WTC11 (cell line): ENCODE measurements at regions not wholly inside any gene's neighbourhood (a gene's known extent, or its start where the extent isn't known, plus 50 kb on each side); places are given as distances from the start of the nearest gene placed in this dataset.

Source experiments
- ATAC-seq: fragments of 200-7000 bp; cut with Tn5 transposase; 2 replicates; pipeline ENCODE4 v1.10.0; 2021; ENCODE audit warnings: mild to moderate bottlenecking, moderate library complexity
- CTCF ChIA-PET: fragments of 300-600 bp; sonication (Branson Sonifier 250); formaldehyde crosslinking; loops from one replicate; lab custom pipeline; 2021; ENCODE audit warnings: antibody characterized with exemption; lab: Charles Lee
- POLR2A ChIA-PET: fragments of 350-600 bp; sonication (Branson Sonifier 250); formaldehyde crosslinking; loops from one replicate; lab custom pipeline; 2021; ENCODE audit warnings: antibody characterized with exemption; lab: Charles Lee
- DNase-seq: peaks from one replicate; pipeline ENCODE4 v3.0.0; 2021; ENCODE audit warnings: low spot score
- H3K27ac Mint-ChIP-seq: 2 replicates; pipeline ENCODE4 v1.8.0; 2021; ENCODE audit warnings: mixed read lengths
- H3K27me3 Mint-ChIP-seq: 2 replicates; pipeline ENCODE4 v1.8.0; 2021; ENCODE audit warnings: low read depth, mild to moderate bottlenecking, moderate library complexity, mixed read lengths
- H3K36me3 Mint-ChIP-seq: 2 replicates; pipeline ENCODE4 v1.8.0; 2021; ENCODE audit warnings: mixed read lengths
- H3K4me1 Mint-ChIP-seq: 2 replicates; pipeline ENCODE4 v1.8.0; 2022; ENCODE audit warnings: mixed read lengths
- H3K4me3 Mint-ChIP-seq: 2 replicates; pipeline ENCODE4 v1.8.0; 2021; ENCODE audit warnings: mild to moderate bottlenecking, moderate library complexity, mixed read lengths
- H3K9me3 Mint-ChIP-seq: 2 replicates; pipeline ENCODE4 v1.8.0; 2021; ENCODE audit warnings: mixed read lengths
- AFF4 ChIP-seq: sonication (generic); formaldehyde crosslinking; IDR thresholded peaks from 2 replicates; pipeline ENCODE4 v1.8.1; 2023; ENCODE audit warnings: mild to moderate bottlenecking, missing genetic modification reagents, borderline replicate concordance
- ATF1 ChIP-seq: sonication (generic); formaldehyde crosslinking; IDR thresholded peaks from 2 replicates; pipeline ENCODE4 v1.8.1; 2023; ENCODE audit warnings: mild to moderate bottlenecking, moderate library complexity, missing genetic modification reagents
- ATF3 ChIP-seq: sonication (generic); formaldehyde crosslinking; conservative IDR thresholded peaks from 2 replicates; pipeline ENCODE4 v1.8.1; 2022; ENCODE audit warnings: mild to moderate bottlenecking, missing genetic modification reagents
- CREB1 ChIP-seq: sonication (generic); formaldehyde crosslinking; IDR thresholded peaks from 2 replicates; pipeline ENCODE4 v1.8.0; 2023; ENCODE audit warnings: mild to moderate bottlenecking, missing genetic modification reagents
- FOXK1 ChIP-seq: sonication (generic); formaldehyde crosslinking; IDR thresholded peaks from 2 replicates; pipeline ENCODE4 v1.8.0; 2022; ENCODE audit warnings: mild to moderate bottlenecking, moderate library complexity, missing genetic modification reagents
- FOXP4 ChIP-seq: sonication (generic); formaldehyde crosslinking; IDR thresholded peaks from 2 replicates; pipeline ENCODE4 v1.8.0; 2022; ENCODE audit warnings: mild to moderate bottlenecking, missing genetic modification reagents
- GTF2I ChIP-seq: fragments of 250-450 bp; sonication (Bioruptor Pico); conservative IDR thresholded peaks from 2 replicates; pipeline ENCODE4 v1.4.0; 2021; ENCODE audit warnings: mild to moderate bottlenecking
- HMGA2 ChIP-seq: fragments of 250-450 bp; sonication (Bioruptor Pico); IDR thresholded peaks from 2 replicates; pipeline ENCODE4 v1.4.0; 2021; ENCODE audit warnings: mild to moderate bottlenecking, moderate library complexity
- JAZF1 ChIP-seq: fragments of 250-450 bp; sonication (Bioruptor Pico); IDR thresholded peaks from 2 replicates; pipeline ENCODE4 v1.9.0; 2021; ENCODE audit warnings: moderate library complexity, mild to moderate bottlenecking, inconsistent platforms
- KAT7 ChIP-seq: sonication (generic); formaldehyde crosslinking; IDR thresholded peaks from 2 replicates; pipeline ENCODE4 v1.8.1; 2023; ENCODE audit warnings: missing genetic modification reagents, mild to moderate bottlenecking, borderline replicate concordance
- NFE2L1 ChIP-seq: sonication (generic); formaldehyde crosslinking; IDR thresholded peaks from 2 replicates; pipeline ENCODE4 v1.8.1; 2023; ENCODE audit warnings: missing genetic modification reagents
- OVOL2 ChIP-seq: fragments of 250-450 bp; sonication (Bioruptor Pico); IDR thresholded peaks from 2 replicates; pipeline ENCODE4 v1.9.0; 2021; ENCODE audit warnings: mild to moderate bottlenecking, borderline replicate concordance
- SOX15 ChIP-seq: fragments of 250-450 bp; sonication (Bioruptor Pico); IDR thresholded peaks from 2 replicates; pipeline ENCODE4 v1.9.0; 2021; ENCODE audit warnings: mild to moderate bottlenecking
- USF1 ChIP-seq: sonication (generic); formaldehyde crosslinking; IDR thresholded peaks from 2 replicates; pipeline ENCODE4 v1.8.0; 2022; ENCODE audit warnings: mild to moderate bottlenecking, missing genetic modification reagents
- ZMAT4 ChIP-seq: fragments of 250-450 bp; sonication (Bioruptor Pico); IDR thresholded peaks from 2 replicates; pipeline ENCODE4 v1.9.0; 2021; ENCODE audit warnings: mild to moderate bottlenecking
- ZNF121 ChIP-seq: sonication (generic); formaldehyde crosslinking; IDR thresholded peaks from 2 replicates; pipeline ENCODE4 v1.8.0; 2023; ENCODE audit warnings: missing genetic modification reagents
- ZNF219 ChIP-seq: sonication (generic); formaldehyde crosslinking; IDR thresholded peaks from 2 replicates; pipeline ENCODE4 v1.8.0; 2023; ENCODE audit warnings: missing genetic modification reagents, mild to moderate bottlenecking, borderline replicate concordance
- ZNF232 ChIP-seq: sonication (generic); formaldehyde crosslinking; IDR thresholded peaks from 2 replicates; pipeline ENCODE4 v1.8.0; 2022; ENCODE audit warnings: mild to moderate bottlenecking, missing genetic modification reagents
- ZNF423 ChIP-seq: fragments of 250-450 bp; sonication (Bioruptor Pico); IDR thresholded peaks from 2 replicates; pipeline ENCODE4 v2.1.2; 2022; ENCODE audit warnings: mild to moderate bottlenecking, moderate library complexity

- ATAC-seq, result no peak
- POLR2A ChIA-PET, result no interaction called here
- CTCF ChIA-PET, result no interaction called here
- no peak overlapping the region for H3K4me3 Mint-ChIP-seq
- no peaks in the 10 kb centered on the region for H3K4me1 Mint-ChIP-seq
- no peaks in the 10 kb centered on the region for H3K27me3 Mint-ChIP-seq
- no peaks in the 10 kb centered on the region for H3K36me3 Mint-ChIP-seq
- no peak for DNase-seq
- H3K9me3 Mint-ChIP-seq, result no peaks in the 10 kb centered on the region
- no peak overlapping the region for H3K27ac Mint-ChIP-seq
- TF ChIP-seq ZNF219 (CRISPR knock-in tag), result no peak
- TF ChIP-seq FOXK1 (CRISPR knock-in tag), result no peak
- TF ChIP-seq ATF1 (CRISPR knock-in tag), result no peak
Measured at GRCh38 chr4:18318682-18319388, 297.3 kb upstream of the LCORL start.

- H3K27me3 Mint-ChIP-seq, result no peaks in the 10 kb centered on the region
- TF ChIP-seq CREB1 (no peak), OVOL2 (CRISPR knock-in tag) (no peak), ZNF232 (CRISPR knock-in tag) (no peak), ZNF423 (CRISPR knock-in tag) (no peak), SOX15 (CRISPR knock-in tag) (no peak), NFE2L1 (CRISPR knock-in tag) (no peak), ZNF121 (CRISPR knock-in tag) (no peak), USF1 (CRISPR knock-in tag) (no peak), ATF3 (CRISPR knock-in tag) (no peak), ZMAT4 (CRISPR knock-in tag) (no peak), FOXP4 (no peak), AFF4 (CRISPR knock-in tag) (no peak), GTF2I (CRISPR knock-in tag) (no peak), KAT7 (no peak), ZNF219 (CRISPR knock-in tag) (no peak), HMGA2 (no peak), JAZF1 (CRISPR knock-in tag) (no peak)
- CTCF ChIA-PET, result no interaction called here
- peaks cover 23% of the 10 kb centered on the region for H3K9me3 Mint-ChIP-seq
- H3K4me3 Mint-ChIP-seq, result no peak overlapping the region
- POLR2A ChIA-PET, result no interaction called here
- H3K27ac Mint-ChIP-seq, result no peak overlapping the region
- no peaks in the 10 kb centered on the region for H3K4me1 Mint-ChIP-seq
- no peaks in the 10 kb centered on the region for H3K36me3 Mint-ChIP-seq
- no peak for ATAC-seq
- no peak for DNase-seq
Measured at GRCh38 chr4:18314731-18315130, 293.2 kb upstream of the LCORL start.
